ENCODE measurements at regions not wholly inside any gene's neighbourhood (a gene's known extent, or its start where the extent isn't known, plus 50 kb on each side); places are given as distances from the start of the nearest gene placed in this dataset.
"Not testable (repeated sequence)": the region's sequence is repeated elsewhere in the genome, so short reads cannot be mapped to it uniquely, and the experiment has no call there.

DNA sequence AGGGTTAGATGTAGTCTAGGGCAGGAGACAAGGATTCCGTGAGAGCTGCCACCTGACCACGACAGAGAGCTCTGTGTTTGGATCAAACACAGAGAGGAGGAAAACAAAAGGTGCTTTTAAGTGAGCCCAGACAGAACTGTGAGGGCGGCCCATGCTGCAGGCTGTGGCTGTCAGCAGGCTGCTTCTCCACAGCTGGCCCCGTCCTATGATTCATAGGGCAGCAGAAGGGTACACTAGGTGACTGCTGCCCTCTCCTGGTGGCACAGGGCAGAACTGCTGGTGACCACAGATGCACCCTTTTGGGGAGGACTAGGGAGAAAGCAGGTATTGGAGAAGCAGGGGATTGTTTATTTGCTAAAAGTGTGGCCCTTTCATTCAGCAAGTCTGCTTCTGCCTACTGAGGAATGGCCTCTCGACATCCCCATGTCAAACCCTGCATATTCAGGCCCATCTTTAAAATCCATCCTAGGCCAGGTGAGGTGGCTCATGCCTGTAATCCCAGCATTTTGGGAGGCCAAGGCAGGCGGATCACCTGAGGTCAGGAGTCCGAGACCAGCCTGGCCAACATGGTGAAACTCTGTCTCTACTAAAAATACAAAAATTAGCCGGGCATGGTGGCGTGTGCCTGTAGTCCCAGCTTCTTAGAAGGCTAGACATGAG is 234.4 kb upstream of the FRG2C start:
- H3K4me2 ChIP-seq (ENCODE audit: low read length); H3K27ac ChIP-seq (ENCODE audit: low read depth, low read length); ATAC-seq; H3K27me3 ChIP-seq (ENCODE audit: insufficient read depth, low read length); POLR2A ChIA-PET; H3K9ac ChIP-seq (ENCODE audit: low read length); H4K20me1 ChIP-seq (ENCODE audit: insufficient read depth); H3K9me2 ChIP-seq (ENCODE audit: insufficient read depth); H3K4me3 ChIP-seq (replicated peaks in 1 of 2; ENCODE audit: low read depth in 1 of 2, low read length in 2 of 2); BruUV-seq (replicated peaks); H3K9me3 ChIP-seq (ENCODE audit: control insufficient read depth in 1 of 2, insufficient read depth in 1 of 2, low read depth in 1 of 2, low read length in 2 of 2); H3K36me3 ChIP-seq (ENCODE audit: control insufficient read depth in 1 of 2, insufficient read depth in 2 of 2, low read length in 2 of 2); H2AFZ ChIP-seq (ENCODE audit: low read depth, low read length, poor library complexity, severe bottlenecking); H3K79me2 ChIP-seq (ENCODE audit: insufficient read depth, low read length): not testable (repeated sequence)
- RAD21 ChIA-PET (ENCODE audit: low non-redundant PET in 1 of 2, low total read pairs in 2 of 2, uncharacterized antibody in 2 of 2, unreplicated experiment in 2 of 2) = interaction anchor here in 1 of 2 experiments (0.6 kb wide), 1 partner anchor 10 kb away, joined by 3 read pairs; no protein-coding TSS in a partner anchor
- TF ChIP-seq CTCF (IDR thresholded peaks at IDR 0.05 in 2 of 3, conservative IDR thresholded peaks at IDR 0.05 in 1 of 3; ENCODE audit: borderline replicate concordance in 1 of 3, insufficient read depth in 1 of 3, low read depth in 2 of 3, low read length in 2 of 3) = peak; percentile 16 to 74 (median 72); a peak in 5 of 6 replicates
- peak; percentile 56 for TF ChIP-seq RAD21 (IDR thresholded peaks at IDR 0.05; ENCODE audit: low read depth)
- CTCF ChIA-PET = interaction anchor here (0.7 to 0.9 kb wide), 3 partner anchors 136 to 172 kb away, joined by 4 to 6 read pairs (median 4); no protein-coding TSS in a partner anchor
- intact Hi-C loops (cut with micrococcal nuclease) = loop anchor here (2.0 to 5.0 kb wide), 2 partner anchors 135 to 237 kb away; no protein-coding TSS in a partner anchor
- peak; percentile 35 for DNase-seq (ENCODE audit: low read depth, low spot score)
- H3K4me1 ChIP-seq (ENCODE audit: control insufficient read depth in 1 of 2, insufficient read depth in 2 of 2, low read length in 2 of 2) = peaks cover 16 to 29% of the 10 kb centered on the region in 2 experiments

DNA sequence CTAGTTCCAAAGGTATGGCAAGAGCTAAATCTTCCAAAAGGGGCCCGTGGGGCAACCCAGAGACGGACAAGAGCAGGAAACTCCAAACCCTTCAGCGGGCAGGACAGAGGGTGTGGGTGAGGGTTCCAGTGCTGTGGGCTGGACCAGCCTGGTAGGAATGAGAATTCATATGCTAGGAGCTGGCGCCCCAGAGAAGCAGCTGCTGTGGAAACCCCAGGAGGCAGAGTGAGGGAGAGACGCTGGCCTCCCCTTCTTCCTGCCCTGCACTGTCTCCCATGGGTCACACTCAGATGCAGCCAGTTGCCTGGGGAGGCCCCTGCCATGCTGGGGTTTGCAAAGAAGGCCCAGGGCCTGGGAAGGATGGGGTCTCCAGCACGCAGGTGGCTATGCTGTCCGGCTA is 233.7 kb upstream of the FRG2C start:
- H2AFZ ChIP-seq (ENCODE audit: low read depth, low read length, poor library complexity, severe bottlenecking); H4K20me1 ChIP-seq (ENCODE audit: insufficient read depth); H3K9me2 ChIP-seq (ENCODE audit: insufficient read depth); H3K79me2 ChIP-seq (ENCODE audit: insufficient read depth, low read length); H3K36me3 ChIP-seq (ENCODE audit: control insufficient read depth in 1 of 2, insufficient read depth in 2 of 2, low read length in 2 of 2); ATAC-seq; H3K4me2 ChIP-seq (ENCODE audit: low read length); H3K27me3 ChIP-seq (ENCODE audit: insufficient read depth, low read length); BruUV-seq (replicated peaks); H3K9ac ChIP-seq (ENCODE audit: low read length); H3K9me3 ChIP-seq (ENCODE audit: control insufficient read depth in 1 of 2, insufficient read depth in 1 of 2, low read depth in 1 of 2, low read length in 2 of 2); RAD21 ChIA-PET (ENCODE audit: low non-redundant PET in 1 of 2, low total read pairs in 2 of 2, uncharacterized antibody in 2 of 2, unreplicated experiment in 2 of 2); H3K27ac ChIP-seq (ENCODE audit: low read depth, low read length); intact Hi-C loops (cut with micrococcal nuclease); H3K4me3 ChIP-seq (replicated peaks in 1 of 2; ENCODE audit: low read depth in 1 of 2, low read length in 2 of 2); POLR2A ChIA-PET; DNase-seq (ENCODE audit: low read depth, low spot score): not testable (repeated sequence)
- H3K4me1 ChIP-seq (ENCODE audit: control insufficient read depth in 1 of 2, insufficient read depth in 2 of 2, low read length in 2 of 2) = peaks cover 16 to 29% of the 10 kb centered on the region in 2 experiments
- CTCF ChIA-PET = interaction anchor here (0.7 kb wide), 1 partner anchor 137 kb away, joined by 4 read pairs; no protein-coding TSS in a partner anchor

DNA sequence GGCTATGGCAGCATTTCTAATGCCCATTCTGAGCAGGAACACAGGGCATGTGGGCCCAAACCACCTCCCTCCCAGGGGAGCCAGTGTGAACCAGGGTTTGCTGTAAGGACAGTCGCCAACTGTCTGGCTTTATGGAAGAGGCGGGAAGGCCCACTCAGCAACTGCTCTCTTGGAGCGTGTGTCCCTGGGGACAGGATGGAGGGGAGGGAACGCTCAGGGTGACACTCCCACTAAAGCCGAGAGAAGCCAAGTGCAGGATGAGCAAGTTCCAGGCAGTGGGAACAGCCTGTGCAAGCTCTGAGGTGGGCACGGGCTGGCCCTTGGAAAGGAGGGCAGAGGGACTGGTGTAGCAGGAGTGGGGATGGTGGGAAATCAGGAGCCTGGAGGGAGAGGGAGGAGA is 233.0 kb upstream of the FRG2C start:
- BruUV-seq (replicated peaks); POLR2A ChIA-PET; H3K9ac ChIP-seq (ENCODE audit: low read length); H3K27me3 ChIP-seq (ENCODE audit: insufficient read depth, low read length); H4K20me1 ChIP-seq (ENCODE audit: insufficient read depth); intact Hi-C loops (cut with micrococcal nuclease); H3K27ac ChIP-seq (ENCODE audit: low read depth, low read length); H3K4me3 ChIP-seq (replicated peaks in 1 of 2; ENCODE audit: low read depth in 1 of 2, low read length in 2 of 2); H3K36me3 ChIP-seq (ENCODE audit: control insufficient read depth in 1 of 2, insufficient read depth in 2 of 2, low read length in 2 of 2); RAD21 ChIA-PET (ENCODE audit: low non-redundant PET in 1 of 2, low total read pairs in 2 of 2, uncharacterized antibody in 2 of 2, unreplicated experiment in 2 of 2); DNase-seq (ENCODE audit: low read depth, low spot score); H3K79me2 ChIP-seq (ENCODE audit: insufficient read depth, low read length); H3K4me2 ChIP-seq (ENCODE audit: low read length); ATAC-seq; H3K9me3 ChIP-seq (ENCODE audit: control insufficient read depth in 1 of 2, insufficient read depth in 1 of 2, low read depth in 1 of 2, low read length in 2 of 2); CTCF ChIA-PET; H2AFZ ChIP-seq (ENCODE audit: low read depth, low read length, poor library complexity, severe bottlenecking); H3K9me2 ChIP-seq (ENCODE audit: insufficient read depth): not testable (repeated sequence)
- H3K4me1 ChIP-seq (ENCODE audit: control insufficient read depth in 1 of 2, insufficient read depth in 2 of 2, low read length in 2 of 2) = peaks cover 17 to 33% of the 10 kb centered on the region in 2 experiments

DNA sequence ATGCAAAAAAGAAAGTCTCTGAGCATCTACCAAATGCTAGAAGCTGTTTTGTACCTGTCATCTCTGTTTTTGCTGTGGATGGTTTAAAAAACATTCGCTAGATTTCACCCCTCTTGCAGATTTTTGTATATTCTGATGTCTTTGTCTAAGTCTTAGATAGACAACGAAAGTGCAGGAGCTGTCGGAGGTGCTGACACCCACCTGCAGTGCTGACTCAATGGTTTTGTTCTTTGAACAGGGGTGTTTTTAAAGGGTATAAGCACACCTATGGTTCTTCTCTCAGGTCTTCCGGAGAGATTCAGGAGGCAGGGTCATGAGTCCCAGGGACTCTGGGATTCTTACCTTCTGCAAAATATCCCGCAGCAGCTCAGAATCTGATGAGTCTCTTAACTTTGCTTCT is 231.7 kb upstream of the FRG2C start:
- H3K4me1 ChIP-seq (ENCODE audit: control insufficient read depth in 1 of 2, insufficient read depth in 2 of 2, low read length in 2 of 2) = peaks cover 20 to 35% of the 10 kb centered on the region in 2 experiments
- DNase-seq (ENCODE audit: low read depth, low spot score); H3K79me2 ChIP-seq (ENCODE audit: insufficient read depth, low read length); CTCF ChIA-PET; RAD21 ChIA-PET (ENCODE audit: low non-redundant PET in 1 of 2, low total read pairs in 2 of 2, uncharacterized antibody in 2 of 2, unreplicated experiment in 2 of 2); POLR2A ChIA-PET; H3K27me3 ChIP-seq (ENCODE audit: insufficient read depth, low read length); ATAC-seq; H3K9me3 ChIP-seq (ENCODE audit: control insufficient read depth in 1 of 2, insufficient read depth in 1 of 2, low read depth in 1 of 2, low read length in 2 of 2); intact Hi-C loops (cut with micrococcal nuclease); H4K20me1 ChIP-seq (ENCODE audit: insufficient read depth); H2AFZ ChIP-seq (ENCODE audit: low read depth, low read length, poor library complexity, severe bottlenecking); H3K36me3 ChIP-seq (ENCODE audit: control insufficient read depth in 1 of 2, insufficient read depth in 2 of 2, low read length in 2 of 2); H3K9me2 ChIP-seq (ENCODE audit: insufficient read depth); BruUV-seq (replicated peaks): not testable (repeated sequence)
- peak overlapping the region; percentile 80; the same call in 1 of the 2 replicates for H3K9ac ChIP-seq (ENCODE audit: low read length)
- H3K4me3 ChIP-seq (replicated peaks in 1 of 2; ENCODE audit: low read depth in 1 of 2, low read length in 2 of 2) = peak overlapping the region in 1 of 2 experiments; percentile 72; a peak in 2 of 4 replicates
- peak overlapping the region; percentile 86 for H3K4me2 ChIP-seq (ENCODE audit: low read length)
- H3K27ac ChIP-seq (ENCODE audit: low read depth, low read length) = peak overlapping the region; percentile 75

All from HCT116 (cell line).